GM10266 (cell line): ENCODE measurements at regions not wholly inside any gene's neighbourhood (a gene's known extent, or its start where the extent isn't known, plus 50 kb on each side); places are given as distances from the start of the nearest gene placed in this dataset.

Experiments used
- DNase-seq: peaks from one replicate; pipeline ENCODE4 v3.0.0; 2012; ENCODE audit errors: extremely low spot score
- CTCF ChIP-seq: IDR thresholded peaks from 2 replicates; pipeline ENCODE4 v1.5.1; 2012; ENCODE audit warnings: mild to moderate bottlenecking, low read depth; ENCODE audit not compliant: control insufficient read depth, insufficient read depth; ENCODE audit errors: missing control alignments

- no peak for TF ChIP-seq CTCF
- no peak for DNase-seq
These were observed 148.8 kb downstream of the INO80D start for GRCh38 chr2:205937211-205937610.

GRCh38 chr2:205936446-205936845 lies 149.5 kb downstream of the INO80D start:
- DNase-seq, result no peak
- TF ChIP-seq CTCF, result no peak

GRCh38 chr2:205934443-205934842 lies 151.5 kb downstream of the INO80D start:
- no peak for DNase-seq
- no peak for TF ChIP-seq CTCF

- no peak for TF ChIP-seq CTCF
- no peak for DNase-seq
These were observed 153.1 kb downstream of the INO80D start for GRCh38 chr2:205932861-205933260.

- DNase-seq, result no peak
- TF ChIP-seq CTCF, result no peak
These were observed 154.6 kb downstream of the INO80D start for GRCh38 chr2:205931388-205931787.

- no peak for TF ChIP-seq CTCF
- DNase-seq, result no peak
These were observed 155.8 kb downstream of the INO80D start for GRCh38 chr2:205930209-205930608.

GRCh38 chr2:205929246-205929942 lies 156.6 kb downstream of the INO80D start:
- DNase-seq, result no peak
- no peak for TF ChIP-seq CTCF
